Thoracic aorta (tissue), 2 donors: ENCODE measurements at regions not wholly inside any gene's neighbourhood (a gene's known extent, or its start where the extent isn't known, plus 50 kb on each side); places are given as distances from the start of the nearest gene placed in this dataset.

Source experiments
- ATAC-seq: fragments of 150-250 bp; one replicate; pipeline ENCODE4 v1.8.0; 2017; ENCODE audit warnings: low read depth; ENCODE audit not compliant: insufficient number of reproducible peaks, low FRiP score
- DNase-seq: peaks from one replicate; pipeline ENCODE4 v3.0.0-alpha.2; 2020; ENCODE audit warnings: low spot score
- H3K27ac ChIP-seq, 2 donors: fragments of 200-600 bp; sonication (generic); 1 replicate in 1 of 2; 2 replicates in 1 of 2; pipeline ENCODE4 v1.5.1; 2016; ENCODE audit warnings: mild to moderate bottlenecking in 2 of 2, moderate library complexity in 2 of 2
- H3K27me3 ChIP-seq: fragments of 200-600 bp; sonication (generic); replicated peaks from 2 replicates; pipeline ENCODE4 v1.6.0; 2016; ENCODE audit warnings: mild to moderate bottlenecking; ENCODE audit not compliant: insufficient read depth
- H3K36me3 ChIP-seq: fragments of 200-600 bp; sonication (generic); one replicate; pipeline ENCODE4 v1.5.1; 2016
- H3K4me1 ChIP-seq, 2 donors: fragments of 200-600 bp; sonication (generic); 1 replicate in 1 of 2; 2 replicates in 1 of 2; pipeline versions ENCODE4 v1.5.1 to v1.6.0; 2016; ENCODE audit warnings: low read depth in 2 of 2, mild to moderate bottlenecking in 1 of 2; ENCODE audit not compliant: control insufficient read depth in 1 of 2
- H3K4me3 ChIP-seq: fragments of 200-600 bp; sonication (generic); 2 replicates; pipeline ENCODE4 v1.5.1; 2016; ENCODE audit warnings: mild to moderate bottlenecking
- H3K9me3 ChIP-seq: fragments of 200-600 bp; sonication (generic); 2 replicates; pipeline ENCODE4 v1.5.1; 2016
- TF ChIP-seq, protein P1 (sequence below): fragments of 200-600 bp; sonication (generic); IDR thresholded peaks from one replicate; pipeline ENCODE4 v1.5.1; 2019; ENCODE audit warnings: antibody characterized with exemption

DNA sequence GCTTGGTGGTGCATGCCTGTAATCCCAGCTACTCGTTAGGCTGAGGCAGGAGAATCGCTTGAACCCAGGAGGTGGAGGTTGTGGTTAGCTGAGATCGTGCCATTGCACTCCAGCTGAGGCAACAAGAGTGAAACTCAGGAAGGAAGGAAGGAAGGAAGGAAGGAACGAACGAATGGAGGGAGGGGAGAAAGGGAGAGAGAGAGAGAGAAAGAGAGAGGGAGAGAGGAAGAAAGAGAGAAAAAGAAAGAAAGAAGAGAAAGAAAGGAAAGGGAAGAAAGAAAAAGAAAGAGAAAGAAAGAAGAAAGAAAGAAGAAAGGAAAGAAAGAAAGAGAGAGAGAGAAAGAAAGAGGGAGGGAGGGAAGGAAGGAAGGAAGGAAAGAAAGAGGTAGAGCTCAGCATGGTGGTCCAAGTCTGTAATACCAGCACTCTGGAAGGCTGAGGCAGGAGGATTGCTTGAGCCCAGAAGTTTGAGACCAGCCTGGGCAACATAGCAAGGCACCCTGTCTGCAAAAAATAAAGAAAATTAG lies 81.9 kb downstream of the P2RY1 start:
- no peaks in the 10 kb centered on the region for H3K9me3 ChIP-seq
- DNase-seq (no peak), ATAC-seq (no peak)
- no peak overlapping the region for H3K27ac ChIP-seq
- H3K36me3 ChIP-seq, result no peaks in the 10 kb centered on the region
- TF ChIP-seq, protein P1, sequence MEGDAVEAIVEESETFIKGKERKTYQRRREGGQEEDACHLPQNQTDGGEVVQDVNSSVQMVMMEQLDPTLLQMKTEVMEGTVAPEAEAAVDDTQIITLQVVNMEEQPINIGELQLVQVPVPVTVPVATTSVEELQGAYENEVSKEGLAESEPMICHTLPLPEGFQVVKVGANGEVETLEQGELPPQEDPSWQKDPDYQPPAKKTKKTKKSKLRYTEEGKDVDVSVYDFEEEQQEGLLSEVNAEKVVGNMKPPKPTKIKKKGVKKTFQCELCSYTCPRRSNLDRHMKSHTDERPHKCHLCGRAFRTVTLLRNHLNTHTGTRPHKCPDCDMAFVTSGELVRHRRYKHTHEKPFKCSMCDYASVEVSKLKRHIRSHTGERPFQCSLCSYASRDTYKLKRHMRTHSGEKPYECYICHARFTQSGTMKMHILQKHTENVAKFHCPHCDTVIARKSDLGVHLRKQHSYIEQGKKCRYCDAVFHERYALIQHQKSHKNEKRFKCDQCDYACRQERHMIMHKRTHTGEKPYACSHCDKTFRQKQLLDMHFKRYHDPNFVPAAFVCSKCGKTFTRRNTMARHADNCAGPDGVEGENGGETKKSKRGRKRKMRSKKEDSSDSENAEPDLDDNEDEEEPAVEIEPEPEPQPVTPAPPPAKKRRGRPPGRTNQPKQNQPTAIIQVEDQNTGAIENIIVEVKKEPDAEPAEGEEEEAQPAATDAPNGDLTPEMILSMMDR, result no peak
- no peak overlapping the region for H3K4me3 ChIP-seq
- H3K27me3 ChIP-seq, result no peaks in the 10 kb centered on the region
- no peaks in the 10 kb centered on the region for H3K4me1 ChIP-seq

DNA sequence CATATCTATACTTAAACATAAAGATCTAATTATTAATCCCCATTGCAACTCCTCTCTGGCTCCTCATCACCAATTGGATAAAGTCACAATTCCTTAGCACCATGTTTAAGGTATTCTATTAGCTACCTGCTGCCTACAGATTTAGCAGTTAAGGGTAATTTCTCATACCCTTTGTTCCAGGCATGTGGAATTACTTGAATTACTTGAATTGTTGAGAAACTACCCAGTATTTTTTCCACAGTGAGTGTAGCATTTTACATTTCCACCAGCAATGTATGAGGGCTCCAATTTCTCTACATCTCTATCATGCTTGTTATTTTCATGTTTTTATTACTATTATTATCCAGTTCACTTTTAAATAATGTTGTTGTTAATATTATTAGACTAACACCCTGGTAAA lies 86.4 kb downstream of the P2RY1 start:
- DNase-seq, result no peak
- TF ChIP-seq, protein P1, result no peak
- ATAC-seq, result no peak
- H3K4me1 ChIP-seq, result no peaks in the 10 kb centered on the region
- no peaks in the 10 kb centered on the region for H3K36me3 ChIP-seq
- no peaks in the 10 kb centered on the region for H3K27me3 ChIP-seq
- no peaks in the 10 kb centered on the region for H3K9me3 ChIP-seq
- no peak overlapping the region for H3K4me3 ChIP-seq
- H3K27ac ChIP-seq, result no peak overlapping the region

DNA sequence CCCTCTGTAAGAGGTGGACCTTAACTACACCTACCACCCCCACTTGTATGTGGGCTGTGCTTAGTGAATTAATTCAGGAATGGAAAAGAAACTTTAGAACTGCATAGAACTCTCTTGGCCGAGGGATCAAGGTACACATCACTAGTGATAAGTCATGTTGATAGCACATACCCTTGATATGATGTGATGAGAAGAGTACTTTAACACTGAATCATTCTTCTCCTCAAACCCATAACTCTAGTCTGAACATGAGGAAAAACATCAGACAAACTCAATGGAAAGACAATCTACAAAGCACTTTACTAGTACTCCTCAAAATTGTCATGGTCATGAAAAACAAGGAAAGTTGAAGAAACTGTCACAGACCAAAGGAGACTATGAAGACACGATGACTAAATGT lies 87.6 kb downstream of the P2RY1 start:
- H3K9me3 ChIP-seq, result no peaks in the 10 kb centered on the region
- TF ChIP-seq, protein P1, result no peak

DNA sequence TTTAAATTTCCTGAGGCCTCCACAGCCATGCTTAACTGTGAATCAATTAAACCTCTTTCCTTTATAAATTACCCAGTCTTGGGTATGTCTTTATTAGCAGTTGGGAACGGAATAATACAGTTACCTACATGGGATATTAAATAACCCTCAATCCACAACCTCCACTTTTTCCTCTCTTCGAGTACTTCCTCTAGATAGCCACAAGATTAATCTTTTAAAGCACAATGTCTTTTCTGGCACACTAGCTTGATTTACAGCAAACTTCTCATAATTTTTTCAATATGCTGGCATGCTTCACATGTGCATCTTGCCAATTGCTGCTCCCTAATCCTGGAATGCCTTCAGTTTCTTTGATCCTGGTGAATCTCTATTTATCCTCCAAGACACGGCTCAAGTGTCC lies 92.2 kb downstream of the P2RY1 start:
- no peaks in the 10 kb centered on the region for H3K9me3 ChIP-seq
- DNase-seq (no peak), ATAC-seq (no peak)
- TF ChIP-seq, protein P1, result no peak
- H3K27me3 ChIP-seq, result no peaks in the 10 kb centered on the region
- H3K36me3 ChIP-seq, result no peaks in the 10 kb centered on the region
- no peak overlapping the region for H3K27ac ChIP-seq
- H3K4me3 ChIP-seq, result no peak overlapping the region
- no peaks in the 10 kb centered on the region for H3K4me1 ChIP-seq

More for the DNA sequence above, 87.6 kb downstream of the P2RY1 start:
- Histone ChIP-seq H3K4me1 (no peaks in the 10 kb centered on the region), H3K27me3 (no peaks in the 10 kb centered on the region), H3K4me3 (no peak overlapping the region), H3K36me3 (no peaks in the 10 kb centered on the region), H3K27ac (no peak overlapping the region)
- ATAC-seq (no peak), DNase-seq (no peak)

DNA sequence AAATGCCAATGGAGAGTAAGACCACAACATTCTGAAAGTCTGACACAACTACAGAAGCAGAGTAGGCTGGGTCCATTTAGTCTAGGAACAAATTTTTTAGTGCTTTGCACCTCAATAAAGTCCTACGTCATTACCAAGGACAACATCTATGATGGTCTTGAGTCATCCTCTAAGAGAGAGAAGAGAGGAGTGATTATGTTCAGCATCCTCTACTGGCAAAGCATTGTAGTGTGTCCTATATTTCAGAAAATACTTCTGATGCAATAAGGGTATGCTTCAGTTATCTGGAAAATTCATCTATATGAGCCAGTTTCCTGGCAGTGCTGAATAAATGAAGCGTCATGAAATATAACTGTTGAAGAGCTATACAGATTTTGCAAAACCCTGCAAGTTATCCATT lies 95.6 kb downstream of the P2RY1 start:
- H3K27ac ChIP-seq, result no peak overlapping the region
- H3K4me3 ChIP-seq, result no peak overlapping the region
- no peaks in the 10 kb centered on the region for H3K36me3 ChIP-seq
- ATAC-seq (no peak), DNase-seq (no peak)
- H3K4me1 ChIP-seq, result no peaks in the 10 kb centered on the region
- H3K9me3 ChIP-seq, result no peaks in the 10 kb centered on the region
- no peaks in the 10 kb centered on the region for H3K27me3 ChIP-seq
- TF ChIP-seq, protein P1, result no peak
